ENCODE measurements at regions not wholly inside any gene's neighbourhood (a gene's known extent, or its start where the extent isn't known, plus 50 kb on each side); places are given as distances from the start of the nearest gene placed in this dataset.

DNA sequence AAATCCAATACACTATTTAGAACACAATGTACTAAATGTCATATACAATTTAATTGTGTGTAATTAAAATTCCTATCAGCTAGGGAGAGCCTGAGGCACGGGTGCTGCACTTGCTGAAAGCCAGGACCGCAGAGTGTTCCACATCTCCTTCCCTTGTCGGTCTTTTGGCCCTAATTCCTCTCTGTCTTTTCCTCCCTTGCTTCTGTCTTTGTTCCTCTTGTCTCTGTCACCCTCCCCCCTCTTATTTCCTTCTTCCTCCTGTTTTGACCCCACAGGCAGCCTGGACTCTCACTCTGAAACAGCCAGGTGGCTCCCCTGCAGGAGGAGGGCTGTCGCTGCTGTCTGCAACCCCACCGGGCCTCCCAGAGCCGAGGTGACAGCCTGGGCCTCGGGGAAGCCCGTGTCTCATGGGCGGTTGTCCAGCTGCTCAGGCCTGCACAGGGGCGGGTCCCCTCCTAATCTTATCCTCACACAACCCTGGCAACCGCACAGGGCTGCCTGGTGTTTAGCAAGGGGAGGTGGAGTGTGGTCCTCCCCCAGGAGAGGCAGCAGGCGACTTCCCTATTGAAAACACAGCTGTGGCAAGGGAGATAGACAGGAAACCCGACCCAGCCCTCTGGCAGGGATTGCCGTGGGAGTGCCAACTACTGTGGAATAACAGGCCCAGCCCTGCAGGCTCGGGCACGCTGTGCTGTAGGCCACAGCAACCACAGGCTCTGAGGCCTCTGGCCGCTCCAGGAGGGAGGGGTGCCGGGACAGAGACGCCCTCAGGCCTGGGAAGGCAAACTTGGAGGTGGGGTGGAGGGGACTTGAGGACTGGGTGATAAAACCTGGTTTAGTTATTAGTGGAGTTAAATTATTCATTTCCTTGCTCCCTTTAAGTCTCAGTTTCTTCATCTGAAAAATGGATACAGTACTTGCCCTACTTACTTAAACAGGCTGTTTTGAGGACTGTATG lies 68.8 kb upstream of the WDR26 start:
- intact Hi-C loops (cut with micrococcal nuclease): no loop called here

DNA sequence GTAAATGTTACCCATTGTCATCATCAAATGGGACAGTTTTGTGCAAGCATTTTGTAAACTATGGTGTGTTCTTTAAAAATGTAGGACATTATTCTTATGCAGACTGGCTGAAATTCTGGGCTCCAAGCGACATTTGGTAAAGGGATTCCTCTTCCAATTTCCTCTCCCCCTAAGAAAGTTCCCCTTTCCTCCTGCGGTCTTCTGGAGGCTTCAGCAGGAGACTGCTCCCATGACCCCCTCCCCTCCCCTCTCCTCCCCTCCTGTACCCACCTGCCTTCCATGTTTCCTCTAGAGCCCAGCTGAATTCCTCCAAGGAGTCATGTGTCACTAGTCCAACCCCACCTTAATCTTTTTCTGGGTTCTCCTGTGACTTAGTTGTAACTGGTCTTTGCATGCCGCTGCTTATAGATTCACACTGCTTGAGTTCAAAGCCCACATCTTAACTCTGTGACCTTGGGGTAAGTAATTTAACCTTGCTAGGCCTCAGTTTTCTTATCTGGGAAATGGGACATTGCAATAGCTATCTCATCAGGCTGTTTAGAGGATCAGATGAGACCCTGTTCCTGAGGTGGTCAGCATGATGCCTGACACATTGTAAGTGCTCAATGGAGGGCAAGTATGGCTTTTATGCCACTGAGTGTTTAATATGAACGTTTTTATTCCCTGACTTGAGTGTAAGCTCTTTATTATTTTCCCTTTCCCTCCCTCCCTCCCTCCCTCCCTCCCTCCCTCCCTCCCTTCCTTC lies 69.9 kb upstream of the WDR26 start:
- intact Hi-C loops (cut with micrococcal nuclease): no loop called here

DNA sequence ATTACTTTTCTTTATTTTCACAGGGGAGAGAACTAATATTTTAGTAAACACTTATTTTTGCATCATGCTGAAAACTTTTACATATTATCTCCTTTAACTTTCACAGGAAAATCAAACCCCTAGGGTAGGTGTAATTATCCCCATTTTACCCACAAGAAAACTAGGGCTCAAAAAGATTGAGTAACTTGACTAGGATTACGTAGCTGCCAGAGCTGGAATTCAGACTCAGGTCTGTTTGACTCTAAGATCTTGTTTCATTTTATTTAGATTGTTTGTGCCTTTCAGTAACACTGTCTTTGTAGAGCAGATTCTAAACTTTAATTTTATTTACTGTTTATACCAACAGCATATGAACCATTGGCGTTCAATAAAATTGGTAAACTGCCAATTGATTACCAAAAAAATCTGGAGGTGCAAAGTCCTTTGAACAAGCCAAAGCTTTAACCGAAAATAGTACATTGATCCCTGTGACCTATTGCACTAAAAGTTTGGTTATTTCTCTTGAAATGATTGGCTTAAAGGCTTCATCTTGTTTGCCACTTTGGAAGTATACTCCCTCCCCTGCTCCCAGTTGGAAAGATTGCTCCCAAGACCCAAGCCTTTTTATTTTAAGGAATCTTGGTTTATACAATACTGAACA lies 71.0 kb upstream of the WDR26 start:
- intact Hi-C loops (cut with micrococcal nuclease): no loop called here

DNA sequence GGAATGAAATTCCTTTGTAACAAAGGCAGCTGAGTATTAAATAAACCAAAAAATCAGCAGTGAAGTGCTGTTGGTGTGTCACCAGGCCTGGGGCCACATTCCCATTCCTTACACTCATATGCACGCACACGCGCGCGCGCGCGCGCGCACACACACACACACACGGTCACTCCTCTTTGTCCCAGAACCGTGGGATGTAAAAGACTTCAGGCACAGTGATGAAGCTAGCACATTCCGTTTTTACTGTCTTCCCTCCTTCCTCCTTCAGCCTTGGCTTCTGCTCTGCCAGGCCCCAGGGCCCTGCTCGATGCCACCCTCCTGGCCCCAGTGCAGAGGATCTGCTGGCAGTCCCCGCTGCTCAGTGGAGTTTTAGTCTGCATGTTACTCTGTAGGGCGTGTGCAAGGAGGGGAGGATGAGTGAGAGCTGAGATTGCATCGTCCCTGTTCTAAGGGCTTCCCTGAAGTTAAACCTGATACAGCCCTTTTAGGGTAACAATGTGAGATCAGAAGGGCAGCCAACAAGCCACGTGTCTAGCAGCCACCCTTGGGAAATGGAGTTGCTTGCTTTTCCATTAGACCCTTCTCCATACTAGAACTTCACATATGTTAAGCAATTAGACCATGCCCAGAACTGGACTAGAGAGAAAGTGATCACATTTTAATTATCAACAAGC lies 71.7 kb upstream of the WDR26 start:
- intact Hi-C loops (cut with micrococcal nuclease): no loop called here

DNA sequence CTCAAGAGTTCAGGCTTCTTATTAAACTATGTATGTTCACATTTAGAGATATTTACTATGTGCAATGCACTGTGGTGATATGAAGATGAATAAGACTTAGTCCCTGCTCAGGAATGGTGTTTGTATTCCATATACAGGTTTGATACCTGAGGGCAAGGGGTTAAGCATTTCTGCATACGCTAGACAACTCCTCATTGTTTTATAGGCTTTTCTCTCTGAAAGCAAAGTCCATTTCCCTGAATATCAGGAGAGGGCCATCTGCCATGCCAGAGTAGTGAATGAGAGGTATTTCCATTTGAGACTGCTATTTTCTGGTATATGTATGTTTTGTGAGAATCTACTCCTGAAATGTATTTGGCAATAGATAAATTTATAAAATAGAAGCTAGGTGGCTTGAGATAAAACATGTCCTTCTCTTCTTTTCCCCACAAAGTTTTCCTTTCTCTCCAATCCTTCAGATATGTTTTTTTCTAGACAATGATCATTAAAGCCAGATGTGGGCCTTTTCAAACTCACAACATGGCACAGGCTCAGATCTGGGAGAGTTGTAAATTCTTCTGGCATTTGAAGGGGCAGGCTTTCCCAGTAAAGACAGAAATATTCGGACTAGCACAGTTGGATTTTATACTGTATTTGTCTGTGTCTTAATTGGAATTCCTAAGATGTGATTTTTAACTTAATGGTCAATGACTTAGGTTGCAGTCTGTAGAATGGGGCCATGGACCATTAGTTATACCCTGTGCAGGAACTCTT lies 73.3 kb upstream of the WDR26 start:
- intact Hi-C loops (cut with micrococcal nuclease): no loop called here

DNA sequence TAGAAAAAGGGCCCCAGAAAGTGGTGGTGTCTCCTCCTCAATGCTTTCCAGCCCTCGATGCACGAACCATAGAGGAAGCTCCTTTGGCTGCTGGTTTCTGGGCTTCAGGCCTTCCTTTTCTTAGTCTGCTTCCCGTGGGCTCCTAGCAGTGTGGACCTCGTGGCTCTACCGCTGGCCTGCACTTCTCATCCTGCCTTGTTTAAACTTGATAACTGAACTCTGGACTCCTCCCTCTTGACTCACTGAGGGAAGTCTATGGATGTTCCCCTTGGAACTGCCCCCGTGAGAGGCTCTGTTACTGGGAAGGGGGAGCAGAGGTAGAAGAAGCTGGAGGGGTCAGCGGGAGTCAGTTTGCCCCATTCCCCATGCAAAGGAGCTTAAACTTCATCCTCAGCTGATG lies 75.3 kb upstream of the WDR26 start:
- intact Hi-C loops (cut with micrococcal nuclease): loop anchor here (10.0 kb wide), 3 partner anchors 225 to 915 kb away; partner anchors contain the start of gene LBR

DNA sequence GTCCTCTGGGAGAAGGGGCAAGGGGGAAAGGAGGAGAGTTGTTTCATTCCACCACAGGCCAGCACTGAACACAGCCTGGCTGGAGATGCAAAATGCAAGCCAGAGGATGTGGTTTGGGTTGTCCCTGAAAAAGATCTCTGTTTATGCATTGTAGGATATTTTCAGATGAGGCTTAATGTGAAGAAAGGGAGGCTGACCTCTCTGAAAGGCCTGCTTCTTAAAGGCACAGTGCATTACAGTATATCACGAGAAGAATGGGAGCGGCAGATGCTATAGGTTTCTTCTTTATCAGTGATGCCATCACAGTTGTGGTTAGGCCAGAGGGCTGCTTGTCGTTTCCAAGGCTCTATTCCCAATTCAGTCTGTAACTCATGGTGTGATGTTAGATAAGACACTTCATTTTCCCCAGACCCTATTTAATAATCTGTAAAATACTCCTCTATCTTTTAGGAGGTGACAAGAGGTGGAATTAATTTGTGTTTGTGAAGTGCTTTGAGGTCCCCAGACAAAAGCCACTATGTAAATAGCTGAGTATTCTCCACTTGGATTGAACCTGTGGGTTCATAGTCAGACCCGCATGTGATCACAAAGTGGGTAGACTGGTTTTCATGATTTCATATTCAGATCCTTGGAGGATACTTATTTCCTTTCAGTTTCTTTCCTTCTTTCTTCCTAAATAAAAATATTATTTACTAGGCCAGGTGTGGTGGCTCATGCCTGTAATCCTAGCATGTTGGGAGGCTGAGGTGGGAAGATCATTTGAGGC lies 76.5 kb upstream of the WDR26 start:
- intact Hi-C loops (cut with micrococcal nuclease): loop anchor here (10.0 kb wide), 3 partner anchors 224 to 914 kb away; partner anchors contain the start of gene LBR

DNA sequence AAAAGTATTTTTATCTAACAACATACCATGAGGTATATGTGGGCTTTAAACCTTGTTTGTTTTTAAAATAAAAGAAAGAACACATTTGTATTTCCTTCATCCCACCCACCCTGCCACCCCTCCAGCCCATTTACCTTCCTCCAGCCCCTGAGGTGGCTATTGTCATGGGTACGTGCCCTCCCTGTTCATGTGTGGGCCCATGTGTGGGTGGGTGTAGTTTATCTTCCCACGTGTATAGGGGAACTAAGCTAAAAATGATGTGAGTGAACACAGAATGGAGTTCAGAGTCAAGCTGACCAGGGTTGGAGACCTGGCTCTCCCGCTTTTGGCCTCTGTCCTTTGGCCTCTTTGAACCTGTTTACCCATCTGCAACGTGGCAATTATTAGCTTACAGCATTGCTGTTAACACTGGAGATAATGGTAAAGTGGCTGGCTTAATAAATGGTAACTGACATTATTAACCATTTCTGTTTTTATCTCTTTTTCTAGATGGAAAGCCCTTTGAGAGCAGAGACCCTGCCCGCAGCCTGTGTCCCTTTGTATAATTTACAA lies 78.1 kb upstream of the WDR26 start:
- intact Hi-C loops (cut with micrococcal nuclease): loop anchor here (1.0 to 10.0 kb wide), 6 partner anchors 132 to 912 kb away; partner anchors contain the start of gene LBR

DNA sequence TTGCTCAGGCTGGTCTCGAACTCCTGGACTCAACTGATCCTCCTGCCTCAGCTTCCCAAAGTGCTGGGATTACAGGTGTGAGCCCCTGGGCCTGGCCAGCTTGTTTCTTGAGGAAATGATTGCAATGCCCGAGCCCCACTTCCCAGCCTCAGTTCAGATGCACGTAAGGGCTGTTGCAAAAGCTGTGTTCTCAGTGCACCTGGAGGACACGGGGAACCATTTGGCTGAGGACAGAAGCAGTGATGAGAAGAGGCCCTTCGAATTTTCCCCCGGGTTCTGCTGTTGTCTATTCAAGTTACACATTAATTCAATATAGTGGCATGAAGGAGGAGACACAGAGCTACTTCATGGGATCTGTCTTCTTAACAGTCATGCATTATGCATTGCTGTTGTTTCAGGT lies 78.8 kb upstream of the WDR26 start:
- intact Hi-C loops (cut with micrococcal nuclease): loop anchor here (1.0 to 10.0 kb wide), 6 partner anchors 131 to 911 kb away; partner anchors contain the start of gene LBR

DNA sequence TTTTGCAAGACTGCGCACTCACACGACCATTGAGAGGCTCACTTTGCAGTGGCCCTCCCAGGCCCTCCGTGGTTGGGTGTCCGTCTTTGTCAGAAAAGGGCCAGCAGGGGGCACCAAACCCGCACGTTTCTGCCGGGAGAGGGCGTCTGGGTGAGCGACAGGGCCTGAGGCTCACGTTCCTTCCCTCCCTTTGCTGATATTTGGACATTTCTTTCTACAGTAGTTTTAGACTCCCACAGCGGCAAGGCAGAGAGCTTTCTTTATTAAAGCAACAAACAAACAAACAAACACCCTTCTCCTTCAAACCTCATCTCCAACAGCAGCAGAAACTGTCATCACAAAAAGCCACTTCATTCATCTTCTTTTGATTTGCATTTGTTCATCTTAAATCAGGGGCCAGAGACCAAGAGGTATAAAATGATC lies 79.2 kb upstream of the WDR26 start:
- intact Hi-C loops (cut with micrococcal nuclease): loop anchor here (1.0 to 10.0 kb wide), 7 partner anchors 105 to 911 kb away; partner anchors contain the start of gene LBR

DNA sequence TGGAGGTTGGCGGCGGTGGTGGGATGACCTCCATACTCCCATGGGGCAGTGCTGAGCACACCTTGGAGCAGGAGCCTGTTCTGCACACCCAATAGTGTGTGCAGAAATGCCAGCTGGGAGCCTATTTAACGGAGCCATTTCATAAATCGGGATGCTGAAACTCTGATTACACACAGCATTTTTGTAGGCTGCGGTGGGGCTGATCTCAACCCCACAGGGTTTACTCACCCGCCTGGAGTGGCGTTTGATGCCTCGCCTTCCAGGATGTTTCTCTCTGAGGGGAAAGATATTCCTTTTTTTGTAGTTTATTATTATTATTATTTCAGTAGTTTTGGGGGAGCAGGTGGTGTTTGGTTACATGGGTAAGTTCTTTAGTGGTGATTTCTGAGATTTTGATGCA lies 82.6 kb upstream of the WDR26 start:
- intact Hi-C loops (cut with micrococcal nuclease): loop anchor here (10.0 kb wide), 3 partner anchors 218 to 908 kb away; partner anchors contain the start of gene LBR

DNA sequence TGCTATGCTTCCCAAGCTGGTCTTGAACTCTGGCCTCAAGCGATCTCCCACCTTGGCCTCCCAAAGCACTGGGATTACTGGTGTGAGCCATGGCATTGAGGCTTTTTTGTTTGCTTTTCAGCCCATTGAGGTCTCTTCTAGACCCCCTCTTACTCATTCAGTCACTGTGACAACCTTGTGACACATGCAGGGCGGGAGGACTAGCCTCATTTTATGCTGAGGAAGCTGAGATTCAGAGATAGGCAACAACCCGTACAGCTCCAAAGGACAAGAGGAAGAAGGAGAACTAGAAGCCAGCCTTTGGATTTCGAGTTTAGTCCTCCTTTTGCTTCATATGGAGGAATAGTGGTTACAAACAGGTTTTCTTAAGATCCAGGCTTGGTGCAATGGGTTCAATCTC lies 83.9 kb upstream of the WDR26 start:
- intact Hi-C loops (cut with micrococcal nuclease): loop anchor here (10.0 kb wide), 3 partner anchors 216 to 906 kb away; partner anchors contain the start of gene LBR

DNA sequence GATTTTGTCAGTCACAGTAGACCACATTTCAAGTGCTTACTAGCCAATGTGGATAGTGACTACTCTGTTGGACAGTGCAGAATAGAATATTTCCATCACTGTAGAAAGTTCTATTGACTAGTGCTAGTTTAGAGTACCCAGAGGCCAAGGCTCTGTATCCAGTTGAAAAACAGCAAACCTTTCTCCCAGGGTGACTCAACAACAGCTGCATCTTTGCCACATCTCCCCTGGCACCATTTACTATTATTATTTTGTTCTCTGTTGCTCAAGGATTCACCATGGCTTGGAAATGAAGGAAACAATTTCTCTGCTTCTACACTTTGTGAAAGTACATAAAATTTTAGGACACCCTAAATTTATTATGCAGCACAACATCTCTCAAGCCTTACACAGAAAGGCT lies 85.3 kb upstream of the WDR26 start:
- intact Hi-C loops (cut with micrococcal nuclease): loop anchor here (10.0 kb wide), 3 partner anchors 215 to 905 kb away; partner anchors contain the start of gene LBR

DNA sequence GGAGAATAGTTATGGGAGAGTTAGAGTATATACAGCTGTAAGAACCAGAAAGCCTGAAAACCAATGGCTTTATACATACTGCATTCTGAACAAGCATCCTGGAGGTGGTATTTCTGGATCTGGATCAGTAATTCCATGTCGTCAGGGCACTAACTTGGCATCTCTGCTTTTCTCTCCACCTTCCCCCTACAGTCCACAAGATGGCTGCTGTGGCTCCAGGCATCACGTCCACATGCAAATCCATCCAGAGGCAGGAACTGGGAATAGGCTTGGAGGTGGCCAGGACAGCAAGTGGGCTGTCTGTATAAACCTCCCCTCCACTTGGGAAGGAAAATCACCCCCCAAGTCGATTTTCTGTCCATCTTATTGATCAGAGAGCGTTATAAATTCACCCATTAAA lies 86.2 kb upstream of the WDR26 start:
- intact Hi-C loops (cut with micrococcal nuclease): no loop called here

DNA sequence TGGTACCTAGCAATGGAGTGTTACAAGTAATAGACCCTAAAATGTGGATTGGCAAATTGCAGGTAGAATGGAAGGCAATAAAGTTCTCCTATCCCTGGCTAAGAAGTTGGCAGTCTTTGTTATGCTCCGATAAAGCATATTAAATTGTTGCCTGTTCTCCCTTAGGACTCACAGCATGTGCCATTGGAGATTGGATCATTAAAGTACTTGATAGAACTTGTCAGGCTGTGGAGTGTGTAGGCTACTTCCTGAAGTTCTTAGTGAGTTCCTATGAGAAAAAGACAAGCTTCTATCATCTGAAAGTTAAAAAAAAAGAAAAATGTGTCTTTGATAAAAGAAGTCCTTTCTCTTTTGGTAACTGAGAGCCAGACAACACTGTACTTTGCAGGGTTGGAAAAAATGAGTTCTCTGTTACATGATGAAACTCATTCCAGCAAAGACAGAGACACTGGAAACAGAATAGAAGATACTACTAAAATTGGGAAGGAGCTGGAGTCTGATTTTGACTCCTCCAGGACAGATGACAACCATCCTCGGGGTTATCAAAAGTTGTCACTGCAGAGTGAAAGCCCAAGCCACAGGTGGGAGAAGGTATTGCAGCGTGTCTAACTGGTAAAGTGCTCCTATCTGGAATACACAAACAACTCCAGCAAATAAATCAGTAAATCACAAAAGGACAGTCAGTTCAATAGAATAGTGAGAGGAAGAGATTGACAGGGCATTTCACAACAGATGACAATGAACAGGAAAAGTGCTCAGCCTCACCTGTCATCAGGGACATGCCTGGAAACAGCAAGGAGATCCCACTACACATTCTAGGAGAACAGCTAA lies 87.5 kb upstream of the WDR26 start:
- intact Hi-C loops (cut with micrococcal nuclease): no loop called here

DNA sequence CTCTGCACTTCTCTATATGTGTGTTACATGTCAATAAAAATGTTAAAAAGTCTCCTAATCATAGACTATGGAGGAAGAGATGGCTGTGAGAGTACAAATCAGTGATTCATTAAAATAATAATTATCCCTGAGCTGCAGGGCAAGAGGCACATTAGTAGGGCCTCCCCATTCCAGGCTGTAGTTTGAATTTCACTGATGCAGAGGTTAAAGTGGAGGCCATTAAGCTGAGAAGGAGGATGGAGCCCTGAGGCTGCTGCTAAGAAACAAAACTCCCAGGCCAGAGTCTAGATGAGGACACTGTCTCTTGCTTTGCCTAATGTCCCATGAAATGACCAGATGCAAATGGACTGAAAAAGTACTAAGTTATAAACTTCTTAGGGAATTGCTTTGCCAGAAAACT lies 89.1 kb upstream of the WDR26 start:
- intact Hi-C loops (cut with micrococcal nuclease): no loop called here

DNA sequence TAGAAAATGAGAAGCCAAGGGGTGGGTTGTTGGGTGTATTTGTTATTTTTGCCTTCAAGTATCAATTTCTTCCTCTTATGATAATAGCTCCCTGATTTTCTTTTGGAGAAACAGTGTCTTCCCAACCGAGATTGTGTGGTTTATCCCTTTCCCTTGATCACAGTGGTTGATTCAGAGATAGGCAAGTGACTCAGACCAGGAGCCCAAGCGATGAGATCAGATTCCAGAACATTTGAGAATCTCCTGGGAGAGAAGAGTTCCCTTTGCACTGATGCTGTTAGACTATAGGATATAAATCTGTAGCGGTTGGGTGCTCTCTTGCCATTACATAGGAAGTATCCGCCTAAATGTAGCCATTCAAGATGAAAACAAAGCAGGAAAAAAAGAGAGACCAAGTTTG lies 90.1 kb upstream of the WDR26 start:
- intact Hi-C loops (cut with micrococcal nuclease): no loop called here

DNA sequence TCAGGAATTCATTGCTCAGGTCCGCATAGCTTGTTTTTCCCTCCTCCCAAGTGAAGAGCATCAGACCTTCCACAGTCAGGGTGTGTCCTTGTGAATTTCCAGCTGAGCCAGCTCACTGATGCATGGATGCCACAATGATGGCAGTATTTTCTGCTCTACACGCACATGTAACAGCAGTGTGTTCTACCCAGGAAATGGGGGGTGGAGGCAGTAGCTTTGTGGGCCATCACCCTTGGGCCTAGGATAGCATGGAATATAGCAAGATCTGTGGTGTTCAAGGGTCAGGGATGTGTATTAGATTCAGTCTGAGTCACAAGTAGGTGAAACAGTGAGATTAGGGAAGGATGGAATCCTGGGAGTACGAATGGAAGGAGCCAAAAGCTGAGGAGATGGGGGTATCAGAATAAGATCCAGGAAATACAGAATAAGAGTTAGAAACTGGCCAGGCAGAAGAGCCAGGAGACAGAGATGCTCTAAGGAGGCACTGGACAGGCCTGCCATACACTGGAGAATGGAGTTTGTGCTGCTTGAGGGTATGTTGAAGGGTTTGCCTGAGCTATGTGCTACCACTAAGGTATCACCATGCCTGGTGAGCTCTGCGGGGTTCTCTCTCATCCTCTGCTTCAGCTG lies 90.6 kb upstream of the CNIH3 start:
- intact Hi-C loops (cut with micrococcal nuclease): no loop called here
